Tongue (tissue), 1 donor: ENCODE measurements at regions not wholly inside any gene's neighbourhood (a gene's known extent, or its start where the extent isn't known, plus 50 kb on each side); places are given as distances from the start of the nearest gene placed in this dataset.
A peak's percentile ranks its signal among the peaks of the same experiment; 100 is the strongest.

Source experiments
- DNase-seq: peaks from one replicate; pipeline ENCODE4 v3.0.0-alpha.2; 2015

- DNase-seq: no peak
Measured at GRCh38 chr18:7349181-7349837, 118.4 kb downstream of the LRRC30 start.

GRCh38 chr18:7358989-7359726 lies 128.3 kb downstream of the LRRC30 start:
- DNase-seq: peak; percentile 58

- no peak for DNase-seq
Measured at GRCh38 chr18:7360606-7361170, 129.8 kb downstream of the LRRC30 start.

GRCh38 chr18:7363338-7363737 lies 132.4 kb downstream of the LRRC30 start:
- DNase-seq: no peak

- no peak for DNase-seq
Measured at GRCh38 chr18:7366597-7366996, 135.7 kb downstream of the LRRC30 start.

- DNase-seq: no peak
Measured at GRCh38 chr18:7367336-7367735, 136.4 kb downstream of the LRRC30 start.

GRCh38 chr18:7369006-7369405 lies 138.1 kb downstream of the LRRC30 start:
- DNase-seq: peak; percentile 45

GRCh38 chr18:7370375-7370774 lies 139.5 kb downstream of the LRRC30 start:
- DNase-seq: peak; percentile 58

- peak; percentile 30 for DNase-seq
Measured at GRCh38 chr18:7370802-7371201, 139.9 kb downstream of the LRRC30 start.

- no peak for DNase-seq
Measured at GRCh38 chr18:7373441-7373840, 142.6 kb downstream of the LRRC30 start.

- DNase-seq: no peak
Measured at GRCh38 chr18:7381307-7381706, 150.4 kb downstream of the LRRC30 start.

GRCh38 chr18:7382328-7383001 lies 151.6 kb downstream of the LRRC30 start:
- no peak for DNase-seq

GRCh38 chr18:7383002-7383980 lies 152.4 kb downstream of the LRRC30 start:
- peak; percentile 33 for DNase-seq

- no peak for DNase-seq
Measured at GRCh38 chr18:7388741-7389140, 157.9 kb downstream of the LRRC30 start.

- no peak for DNase-seq
Measured at GRCh38 chr18:7390731-7391492, 160.0 kb downstream of the LRRC30 start.

- DNase-seq: no peak
Measured at GRCh38 chr18:7393080-7393479, 162.2 kb downstream of the LRRC30 start.

- no peak for DNase-seq
Measured at GRCh38 chr18:7394050-7394659, 163.3 kb downstream of the LRRC30 start.

- no peak for DNase-seq
Measured at GRCh38 chr18:7395566-7395965, 164.7 kb downstream of the LRRC30 start.

GRCh38 chr18:7413906-7414305 lies 153.2 kb upstream of the PTPRM start:
- DNase-seq: no peak

GRCh38 chr18:7414459-7414858 lies 152.7 kb upstream of the PTPRM start:
- no peak for DNase-seq
